Hypothalamus (tissue), 51 donors: ENCODE measurements at regions not wholly inside any gene's neighbourhood (a gene's known extent, or its start where the extent isn't known, plus 50 kb on each side); places are given as distances from the start of the nearest gene placed in this dataset.
"Not testable (repeated sequence)": the region's sequence is repeated elsewhere in the genome, so short reads cannot be mapped to it uniquely, and the experiment has no call there.

Experiments used
- DNase-seq, 51 donors: peaks; one replicate each; lab custom pipeline; 2025; lab: John Stamatoyannopoulos, UW

GRCh38 chr13:111007209-111007608 is 92.3 kb upstream of the ANKRD10 start:
- no peak for DNase-seq

- DNase-seq, result peak in 26 of 51 donors; percentile 1 to 75 (median 20)
Observed at GRCh38 chr13:111006506-111007031, 91.7 kb upstream of the ANKRD10 start.

- DNase-seq, result peak in 5 of 51 donors; percentile 11 to 18 (median 13)
Observed at GRCh38 chr13:111005808-111006505, 91.1 kb upstream of the ANKRD10 start.

- no peak for DNase-seq
Observed at GRCh38 chr13:111005364-111005763, 90.5 kb upstream of the ANKRD10 start.

- no peak for DNase-seq
Observed at GRCh38 chr13:111004444-111004843, 89.6 kb upstream of the ANKRD10 start.

GRCh38 chr13:111001636-111002035 is 86.8 kb upstream of the ANKRD10 start:
- no peak for DNase-seq

GRCh38 chr13:110993788-110994187 is 78.9 kb upstream of the ANKRD10 start:
- DNase-seq, result no peak

- no peak for DNase-seq
Observed at GRCh38 chr13:110991991-110992508, 77.2 kb upstream of the ANKRD10 start.

GRCh38 chr13:110989331-110989730 is 74.5 kb upstream of the ANKRD10 start:
- no peak for DNase-seq

- DNase-seq, result no peak
Observed at GRCh38 chr13:110985541-110985940, 70.7 kb upstream of the ANKRD10 start.

- DNase-seq, result no peak
Observed at GRCh38 chr13:110984798-110985197, 69.9 kb upstream of the ANKRD10 start.

- DNase-seq, result peak in 1 of 51 donors; percentile 18
Observed at GRCh38 chr13:110984381-110984780, 69.5 kb upstream of the ANKRD10 start.

GRCh38 chr13:110983241-110983640 is 68.4 kb upstream of the ANKRD10 start:
- DNase-seq, result no peak

GRCh38 chr13:110981379-110981778 is 66.5 kb upstream of the ANKRD10 start:
- DNase-seq, result no peak

- no peak for DNase-seq
Observed at GRCh38 chr13:110980921-110981320, 66.1 kb upstream of the ANKRD10 start.

- DNase-seq, result not testable (repeated sequence)
Observed at GRCh38 chr13:110979149-110979548, 64.3 kb upstream of the ANKRD10 start.

- DNase-seq, result no peak
Observed at GRCh38 chr13:110978390-110978789, 63.5 kb upstream of the ANKRD10 start.

GRCh38 chr13:110976785-110977184 is 61.9 kb upstream of the ANKRD10 start:
- no peak for DNase-seq

GRCh38 chr13:110973007-110973700 is 58.3 kb upstream of the ANKRD10 start:
- DNase-seq, result no peak

- no peak for DNase-seq
Observed at GRCh38 chr13:110971486-110971885, 56.6 kb upstream of the ANKRD10 start.

- not testable (repeated sequence) for DNase-seq
Observed at GRCh38 chr13:110967156-110967855, 52.4 kb upstream of the ANKRD10 start.
